IMR-90 (cell line): ENCODE measurements at regions not wholly inside any gene's neighbourhood (a gene's known extent, or its start where the extent isn't known, plus 50 kb on each side); places are given as distances from the start of the nearest gene placed in this dataset.

Experiments used
- ATAC-seq: fragments of 200-7000 bp; cut with Tn5 transposase; 2 replicates; pipeline ENCODE4 v1.9.1; 2020; ENCODE audit warnings: low read depth, mild to moderate bottlenecking, moderate library complexity
- BruUV-seq: library from RNA; stranded (reverse); fragments of 400-500 nt; replicated peaks from 2 replicates; lab custom pipeline; 2021; lab: Mats Ljungman, UMichigan
- CTCF ChIA-PET: fragments of 300-600 bp; formaldehyde crosslinking; extraction: SDS; loops from one replicate; lab custom pipeline; 2021; ENCODE audit warnings: antibody characterized with exemption; lab: Yijun Ruan, JAX
- POLR2A ChIA-PET: fragments of 300-600 bp; sonication (Branson Sonifier 250); formaldehyde crosslinking; loops from one replicate; lab custom pipeline; 2022; ENCODE audit warnings: antibody characterized with exemption; ENCODE audit not compliant: unreplicated experiment; lab: Charles Lee
- DNase-seq: peaks from one replicate; pipeline ENCODE4 v3.0.0; 2013
- H2AFZ ChIP-seq: replicated peaks from 2 replicates; pipeline ENCODE3; 2013; ENCODE audit warnings: low read length, mild to moderate bottlenecking; ENCODE audit not compliant: poor library complexity
- H2AK5ac ChIP-seq: 2 replicates; pipeline ENCODE4 v1.6.1; 2013; ENCODE audit warnings: low read depth, low read length, inconsistent platforms
- H2AK9ac ChIP-seq: replicated peaks from 2 replicates; pipeline ENCODE3; 2013; ENCODE audit warnings: mild to moderate bottlenecking, low read depth, low read length, moderate library complexity; ENCODE audit not compliant: poor library complexity
- H2BK120ac ChIP-seq: 2 replicates; pipeline ENCODE4 v1.6.1; 2013; ENCODE audit warnings: low read depth, low read length, inconsistent platforms
- H2BK15ac ChIP-seq: 3 replicates; pipeline ENCODE4 v1.6.1; 2013; ENCODE audit warnings: low read depth, low read length, inconsistent platforms
- H2BK20ac ChIP-seq: 2 replicates; pipeline ENCODE4 v1.6.1; 2013; ENCODE audit warnings: low read depth, mild to moderate bottlenecking, inconsistent platforms, low read length, moderate library complexity
- H2BK5ac ChIP-seq: 2 replicates; pipeline ENCODE4 v1.6.1; 2013; ENCODE audit warnings: mild to moderate bottlenecking, low read depth, low read length, inconsistent platforms; ENCODE audit not compliant: poor library complexity, severe bottlenecking
- H3K14ac ChIP-seq: replicated peaks from 2 replicates; pipeline ENCODE4 v1.6.1; 2013; ENCODE audit warnings: low read depth, low read length, inconsistent platforms
- H3K18ac ChIP-seq: 2 replicates; pipeline ENCODE4 v1.6.1; 2013; ENCODE audit warnings: low read depth, low read length, control low read depth
- H3K23ac ChIP-seq: 2 replicates; pipeline ENCODE4 v1.6.1; 2013; ENCODE audit warnings: low read depth, low read length, inconsistent platforms
- H3K27ac ChIP-seq: 2 replicates; pipeline ENCODE4 v1.5.1; 2013; ENCODE audit warnings: mild to moderate bottlenecking, control low read depth, low read length; ENCODE audit not compliant: insufficient read depth
- H3K27me3 ChIP-seq: 2 replicates; pipeline ENCODE4 v1.6.1; 2013; ENCODE audit warnings: low read length; ENCODE audit not compliant: control insufficient read depth, insufficient read depth
- H3K36me3 ChIP-seq: 2 replicates; pipeline ENCODE4 v1.6.1; 2013; ENCODE audit warnings: low read length, mixed read lengths; ENCODE audit not compliant: control insufficient read depth, insufficient read depth
- H3K4ac ChIP-seq: 2 replicates; pipeline ENCODE4 v1.6.1; 2013; ENCODE audit warnings: low read depth, low read length, inconsistent platforms
- H3K4me1 ChIP-seq: 2 replicates; pipeline ENCODE4 v1.6.1; 2013; ENCODE audit warnings: low read length, mixed read lengths; ENCODE audit not compliant: control insufficient read depth, insufficient read depth
- H3K4me2 ChIP-seq: 2 replicates; pipeline ENCODE4 v1.6.1; 2013; ENCODE audit warnings: low read depth, mild to moderate bottlenecking, control low read depth, low read length, moderate library complexity
- H3K4me3 ChIP-seq: 2 replicates; pipeline ENCODE4 v1.5.1; 2013; ENCODE audit warnings: low read depth, mild to moderate bottlenecking, control low read depth, low read length, moderate library complexity; ENCODE audit not compliant: insufficient read depth
- H3K56ac ChIP-seq: 2 replicates; pipeline ENCODE4 v1.6.1; 2013; ENCODE audit warnings: low read length, inconsistent platforms; ENCODE audit not compliant: insufficient read depth; ENCODE audit errors: extremely low read depth
- H3K79me1 ChIP-seq, 2 experiments: 2 replicates each; pipeline ENCODE4 v1.6.1; 2013; ENCODE audit warnings: low read length in 2 of 2, inconsistent platforms in 1 of 2, low read depth in 1 of 2
- H3K9ac ChIP-seq: 2 replicates; pipeline ENCODE4 v1.6.1; 2013; ENCODE audit warnings: low read depth, low read length, control low read depth
- H3K9me1 ChIP-seq: 2 replicates; pipeline ENCODE4 v1.6.1; 2013; ENCODE audit warnings: low read length, inconsistent platforms; ENCODE audit not compliant: insufficient read depth
- H3K9me3 ChIP-seq: 2 replicates; pipeline ENCODE4 v1.6.1; 2013; ENCODE audit warnings: low read length; ENCODE audit not compliant: control insufficient read depth, insufficient read depth
- H4K20me1 ChIP-seq: 2 replicates; pipeline ENCODE4 v1.6.1; 2013; ENCODE audit warnings: low read length, inconsistent platforms; ENCODE audit not compliant: insufficient read depth
- H4K5ac ChIP-seq: 2 replicates; pipeline ENCODE4 v1.6.1; 2013; ENCODE audit warnings: mild to moderate bottlenecking, low read depth, low read length, control low read depth
- H4K8ac ChIP-seq, 2 experiments: 2 replicates each; pipeline ENCODE4 v1.6.1; 2013; ENCODE audit warnings: low read depth in 2 of 2, low read length in 2 of 2, control low read depth in 1 of 2, inconsistent platforms in 1 of 2
- H4K91ac ChIP-seq: 2 replicates; pipeline ENCODE4 v1.6.1; 2013; ENCODE audit warnings: low read depth, low read length, inconsistent platforms; ENCODE audit not compliant: insufficient read depth
- CEBPB ChIP-seq: IDR thresholded peaks from 2 replicates; pipeline ENCODE4 v1.6.1; 2012; ENCODE audit warnings: low read depth, low read length, improper control_type of control experiment
- FOS ChIP-seq: fragments of 150-350 bp; IDR thresholded peaks from 2 replicates; pipeline ENCODE4 v1.6.1; 2016; ENCODE audit warnings: low read depth, low read length
- MAZ ChIP-seq: IDR thresholded peaks from 2 replicates; pipeline ENCODE4 v1.6.1; 2012; ENCODE audit warnings: low read depth, mild to moderate bottlenecking, low read length, improper control_type of control experiment, moderate library complexity, borderline replicate concordance
- POLR2A ChIP-seq: IDR thresholded peaks from 2 replicates; pipeline ENCODE4 v1.6.1; 2012; ENCODE audit warnings: mild to moderate bottlenecking, low read depth, low read length
- RAD21 ChIP-seq: IDR thresholded peaks from 2 replicates; pipeline ENCODE4 v1.6.1; 2012; ENCODE audit warnings: low read length, improper control_type of control experiment
- RCOR1 ChIP-seq: IDR thresholded peaks from 2 replicates; pipeline ENCODE4 v1.6.1; 2012; ENCODE audit warnings: mild to moderate bottlenecking, low read length, improper control_type of control experiment; ENCODE audit not compliant: insufficient replicate concordance
- USF2 ChIP-seq: fragments of 150-350 bp; IDR thresholded peaks from 2 replicates; pipeline ENCODE4 v1.6.1; 2017; ENCODE audit warnings: mild to moderate bottlenecking, antibody characterized with exemption, low read length, low read depth
- WGBS, 2 experiments: methylation state at CpG; one replicate each; pipeline versions ENCODE4 v1.1.5 to v1.1.7; 2013; ENCODE audit warnings: missing lambda C conversion rate in 2 of 2; ENCODE audit not compliant: insufficient read length in 1 of 2; ENCODE audit errors: extremely low coverage in 2 of 2; 5-methylcytosine and 5-hydroxymethylcytosine counted together
- dilution Hi-C: fragments of 300-500 bp; cut with HindIII; formaldehyde crosslinking; loops from one replicate; pipeline ENCODE4 v1.14.3; 2018; ENCODE audit warnings: low sequenced_read_pairs; ENCODE audit not compliant: unreplicated experiment
- in situ Hi-C: fragments of 300-500 bp; cut with MboI; formaldehyde crosslinking; loops from 3 replicates; pipeline ENCODE4 v1.14.3; 2019; ENCODE audit warnings: low sequenced_read_pairs, inconsistent platforms, mixed read lengths
- intact Hi-C: fragments of 100-400 bp; cut with micrococcal nuclease; formaldehyde crosslinking; loops from 2 replicates; pipeline ENCODE4 v1.10.0; 2022

GRCh38 chr7:7002418-7003062, 176.5 kb upstream of the CCZ1B start:
- POLR2A ChIA-PET, result no interaction called here
- TF ChIP-seq MAZ, result no peak
- no peak for TF ChIP-seq RCOR1
- no peak for TF ChIP-seq FOS
- TF ChIP-seq RAD21, result no peak
- TF ChIP-seq POLR2A, result no peak
- no peak for TF ChIP-seq CEBPB
- no peak for TF ChIP-seq USF2
- H2AFZ ChIP-seq, result no peak overlapping the region
- no peak overlapping the region for H3K4ac ChIP-seq
- no peak overlapping the region for H3K4me3 ChIP-seq
- H3K9me3 ChIP-seq, result 0 out of 2 replicates have a peak, but pooled peaks cover 2% of the 10 kb centered on the region
- no peak overlapping the region for H3K18ac ChIP-seq
- no peak overlapping the region for H2AK5ac ChIP-seq
- H4K91ac ChIP-seq, result no peak overlapping the region
- CTCF ChIA-PET, result no interaction called here
- no peak overlapping the region for H2AK9ac ChIP-seq
- no peak overlapping the region for H4K8ac ChIP-seq
- intact Hi-C loops (no loop called here), in situ Hi-C loops (no loop called here), dilution Hi-C loops (no loop called here)
- H2BK20ac ChIP-seq, result no peak overlapping the region
- no peaks in the 10 kb centered on the region for H3K27me3 ChIP-seq
- DNase-seq (no peak), ATAC-seq (no peak)
- H3K36me3 ChIP-seq, result no peaks in the 10 kb centered on the region
- no peak overlapping the region for H3K23ac ChIP-seq
- no peaks in the 10 kb centered on the region for H4K20me1 ChIP-seq
- no peaks in the 10 kb centered on the region for H3K9me1 ChIP-seq
- H3K56ac ChIP-seq, result no peak overlapping the region
- H2BK120ac ChIP-seq, result no peak overlapping the region
- WGBS, 2 experiments, result no CpG with 5 or more reads among the region's 2 CpGs
- H3K27ac ChIP-seq, result no peak overlapping the region
- H3K79me1 ChIP-seq, result no peaks in the 10 kb centered on the region
- no peaks in the 10 kb centered on the region for H3K4me1 ChIP-seq
- H3K9ac ChIP-seq, result no peak overlapping the region
- BruUV-seq, result no TSS peak
- H4K5ac ChIP-seq, result no peak overlapping the region
- H3K4me2 ChIP-seq, result no peak overlapping the region
- H2BK5ac ChIP-seq, result no peak overlapping the region
- no peak overlapping the region for H3K14ac ChIP-seq
- H2BK15ac ChIP-seq, result no peak overlapping the region
